HG02763 (cell line): ENCODE measurements at regions not wholly inside any gene's neighbourhood (a gene's known extent, or its start where the extent isn't known, plus 50 kb on each side); places are given as distances from the start of the nearest gene placed in this dataset.
"Not testable (repeated sequence)": the region's sequence is repeated elsewhere in the genome, so short reads cannot be mapped to it uniquely, and the experiment has no call there.

Experiments used
- ATAC-seq: cut with Tn5 transposase; IDR thresholded peaks from one replicate; pipeline ENCODE4 v1.9.1; 2021; ENCODE audit warnings: mild to moderate bottlenecking, moderate library complexity; ENCODE audit not compliant: unreplicated experiment

DNA sequence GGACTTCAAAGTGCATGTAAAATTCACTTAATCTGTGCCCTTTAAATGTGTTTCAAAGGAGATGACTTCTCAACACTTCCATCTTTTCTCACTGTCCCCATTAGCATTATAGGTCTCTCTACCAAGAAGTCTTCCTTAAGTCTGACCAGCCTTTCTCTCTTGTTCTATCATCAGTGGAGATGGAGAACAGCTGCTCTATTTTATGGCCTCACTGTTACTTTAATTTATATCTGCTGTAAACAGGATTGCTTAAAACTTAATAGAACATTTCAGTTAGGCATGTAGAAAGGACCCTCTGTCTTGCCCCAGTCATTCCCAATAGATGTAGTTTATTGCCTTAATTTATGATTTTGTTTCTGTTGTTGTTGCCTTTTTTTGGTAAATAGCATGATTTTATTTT is 86.0 kb upstream of the CDC42EP3 start:
- ATAC-seq = not testable (repeated sequence)

DNA sequence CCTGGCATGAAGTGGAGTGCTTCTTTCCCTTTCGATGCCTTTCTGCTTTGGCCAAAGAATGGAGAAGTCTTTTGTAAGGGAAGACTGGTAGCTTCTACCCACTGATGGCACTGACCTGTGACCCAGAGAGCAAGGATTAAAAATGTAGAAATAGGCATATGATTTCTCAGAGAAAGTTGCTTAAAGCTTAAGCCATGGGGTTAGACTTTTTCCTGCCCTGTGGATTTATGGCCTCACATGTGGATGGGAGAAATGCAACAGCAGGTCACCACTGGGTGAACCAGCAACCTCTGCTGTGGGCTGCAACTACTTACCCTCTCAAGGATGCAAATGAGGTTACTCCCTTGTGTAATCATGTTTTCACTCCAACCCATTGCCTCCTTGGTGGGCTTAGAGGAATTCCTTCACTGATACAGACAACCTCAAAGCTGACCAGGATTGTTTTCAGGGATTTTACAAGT is 86.7 kb upstream of the CDC42EP3 start:
- ATAC-seq = not testable (repeated sequence)

DNA sequence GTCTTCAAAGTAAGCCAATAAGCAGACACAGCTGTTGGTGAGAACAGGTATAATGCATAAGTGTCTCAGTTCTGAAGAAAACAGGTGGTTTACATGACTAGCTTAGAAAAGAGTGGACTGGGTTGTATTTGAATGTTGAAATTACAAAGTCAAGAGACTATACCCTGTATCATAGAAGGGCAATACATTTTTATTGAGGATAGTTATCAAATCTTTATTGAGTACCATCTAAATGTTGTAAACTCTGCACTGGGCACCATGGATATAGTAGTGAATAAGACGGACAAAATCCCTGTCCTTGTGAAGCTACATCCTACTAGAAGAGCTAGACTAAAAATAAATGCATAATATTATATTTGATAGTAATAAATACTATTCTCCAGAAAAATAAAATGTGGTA is 88.5 kb upstream of the CDC42EP3 start:
- not testable (repeated sequence) for ATAC-seq

DNA sequence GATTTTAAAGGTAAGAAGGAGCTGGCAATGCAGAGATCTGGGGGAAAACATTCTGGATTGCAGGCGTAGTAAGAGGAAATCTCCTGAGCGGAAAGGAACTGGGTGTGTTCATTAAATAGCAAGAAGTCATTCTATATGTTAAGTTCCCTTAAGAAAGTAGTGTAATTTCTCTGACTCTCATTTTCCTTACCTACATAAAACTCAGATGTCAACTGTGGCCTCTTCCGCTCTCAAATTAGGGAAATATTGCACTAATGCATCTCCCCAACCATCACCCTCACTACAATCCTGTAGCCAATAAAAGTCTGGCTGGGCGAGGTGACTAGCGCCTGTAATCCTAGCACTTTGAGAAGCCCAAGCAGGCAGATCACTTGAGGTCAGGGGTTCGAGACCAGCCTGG is 89.0 kb upstream of the CDC42EP3 start:
- no peak for ATAC-seq

DNA sequence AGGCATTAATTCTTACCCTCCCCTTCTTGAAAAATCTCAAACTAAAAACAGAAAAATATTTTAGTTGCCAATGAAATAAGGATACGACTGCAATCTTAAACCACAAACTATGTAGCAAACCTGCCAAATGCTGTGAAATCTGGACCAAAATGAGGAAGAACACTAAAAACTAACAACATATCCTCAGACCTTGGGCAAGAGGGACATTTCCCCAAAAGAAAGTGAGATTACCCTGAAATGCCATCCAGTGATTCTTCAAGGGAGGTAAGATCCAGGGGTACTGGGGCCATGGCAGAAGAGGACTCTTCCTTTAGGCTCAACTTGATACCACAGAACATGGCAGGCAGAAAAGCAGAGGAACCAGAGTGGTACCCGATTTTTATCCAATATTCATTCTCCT is 90.8 kb upstream of the CDC42EP3 start:
- ATAC-seq = not testable (repeated sequence)

- ATAC-seq = no peak
Measured at GRCh38 chr2:37764739-37765138, 93.3 kb upstream of the CDC42EP3 start.

GRCh38 chr2:37766106-37766505 is 94.7 kb upstream of the CDC42EP3 start:
- ATAC-seq = no peak

GRCh38 chr2:37767046-37767445 is 95.6 kb upstream of the CDC42EP3 start:
- no peak for ATAC-seq

GRCh38 chr2:37767959-37768925 is 96.8 kb upstream of the CDC42EP3 start:
- no peak for ATAC-seq

DNA sequence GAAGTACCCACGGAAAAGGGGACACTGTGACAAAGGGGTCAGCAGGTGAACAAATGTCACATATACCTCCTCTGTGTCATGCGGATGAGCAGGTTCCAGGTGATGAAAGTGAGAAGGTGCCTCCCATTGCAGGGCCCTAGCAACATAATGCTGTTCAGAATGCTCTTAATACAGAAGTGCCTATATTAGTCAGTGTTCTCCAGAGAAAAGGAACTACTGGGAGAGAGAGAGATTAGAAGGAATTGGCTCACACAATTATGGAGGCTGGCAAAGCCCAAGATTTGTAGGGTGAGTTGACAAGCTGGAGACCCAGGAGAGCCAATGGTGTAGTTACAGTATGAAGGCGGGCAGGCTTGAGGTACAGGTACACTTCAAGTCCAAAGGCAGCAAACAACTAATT is 98.1 kb upstream of the CDC42EP3 start:
- ATAC-seq = no peak

- no peak for ATAC-seq
Measured at GRCh38 chr2:37770797-37771196, 99.4 kb upstream of the CDC42EP3 start.

DNA sequence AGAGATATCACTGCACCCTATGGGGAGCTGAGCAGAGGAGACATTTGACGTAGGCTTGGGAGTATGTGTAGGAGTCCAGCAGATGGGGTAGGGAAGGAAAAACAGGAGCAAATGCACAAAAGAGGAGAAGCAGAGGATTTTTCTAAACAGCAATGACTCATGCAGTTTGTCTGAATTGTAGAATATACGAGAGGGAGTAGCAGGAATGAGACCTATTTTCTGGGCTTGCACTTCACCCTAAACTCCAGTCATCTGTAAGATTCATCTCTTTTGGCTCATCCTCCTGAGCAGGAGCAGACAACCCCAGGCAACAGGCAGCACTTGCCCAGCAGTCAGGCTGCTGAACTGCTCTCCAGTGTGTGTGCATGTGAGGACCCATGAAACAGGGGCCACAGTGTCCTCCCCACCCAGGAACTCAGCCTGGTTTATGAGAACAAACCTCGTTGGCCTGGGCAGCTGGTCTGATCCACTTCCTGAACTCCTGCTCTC is 100.2 kb upstream of the CDC42EP3 start:
- no peak for ATAC-seq

- ATAC-seq = no peak
Measured at GRCh38 chr2:37773371-37774130, 102.1 kb upstream of the CDC42EP3 start.

DNA sequence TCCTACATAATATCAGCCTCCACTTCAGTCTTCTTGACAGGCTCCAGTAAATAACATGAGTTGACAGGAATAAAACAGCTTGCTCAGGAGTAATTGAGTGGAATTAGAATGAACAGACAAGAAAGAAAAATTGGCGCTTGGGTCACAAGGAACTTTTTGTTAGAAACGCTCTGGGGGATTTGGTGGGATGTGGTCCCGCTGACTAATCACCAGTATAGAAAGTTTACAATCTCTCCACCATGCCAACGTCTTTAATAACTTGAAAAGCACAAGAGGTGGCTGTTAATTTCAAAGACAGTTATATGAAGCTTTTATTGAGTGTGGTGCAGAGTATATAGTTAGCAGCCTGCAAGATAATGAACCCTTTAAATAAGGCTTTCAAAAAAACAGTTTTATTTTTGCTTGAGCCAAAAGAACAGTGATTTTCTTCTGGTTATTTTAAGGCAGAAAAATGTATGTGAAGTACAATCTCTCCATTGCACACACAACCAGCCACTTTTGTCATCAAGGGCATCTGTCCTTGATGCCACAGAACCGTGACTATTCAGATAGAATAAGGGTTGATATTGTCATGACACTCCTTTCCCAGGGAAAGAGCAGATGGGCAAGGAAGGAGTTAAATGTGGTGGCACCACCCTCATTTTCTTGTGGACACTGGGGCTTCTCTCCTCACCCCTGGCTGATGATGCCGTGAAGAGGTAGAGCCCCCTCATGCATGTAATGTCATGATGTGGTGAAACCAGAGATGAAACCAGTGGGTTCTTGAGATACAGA is 102.9 kb upstream of the CDC42EP3 start:
- not testable (repeated sequence) for ATAC-seq

DNA sequence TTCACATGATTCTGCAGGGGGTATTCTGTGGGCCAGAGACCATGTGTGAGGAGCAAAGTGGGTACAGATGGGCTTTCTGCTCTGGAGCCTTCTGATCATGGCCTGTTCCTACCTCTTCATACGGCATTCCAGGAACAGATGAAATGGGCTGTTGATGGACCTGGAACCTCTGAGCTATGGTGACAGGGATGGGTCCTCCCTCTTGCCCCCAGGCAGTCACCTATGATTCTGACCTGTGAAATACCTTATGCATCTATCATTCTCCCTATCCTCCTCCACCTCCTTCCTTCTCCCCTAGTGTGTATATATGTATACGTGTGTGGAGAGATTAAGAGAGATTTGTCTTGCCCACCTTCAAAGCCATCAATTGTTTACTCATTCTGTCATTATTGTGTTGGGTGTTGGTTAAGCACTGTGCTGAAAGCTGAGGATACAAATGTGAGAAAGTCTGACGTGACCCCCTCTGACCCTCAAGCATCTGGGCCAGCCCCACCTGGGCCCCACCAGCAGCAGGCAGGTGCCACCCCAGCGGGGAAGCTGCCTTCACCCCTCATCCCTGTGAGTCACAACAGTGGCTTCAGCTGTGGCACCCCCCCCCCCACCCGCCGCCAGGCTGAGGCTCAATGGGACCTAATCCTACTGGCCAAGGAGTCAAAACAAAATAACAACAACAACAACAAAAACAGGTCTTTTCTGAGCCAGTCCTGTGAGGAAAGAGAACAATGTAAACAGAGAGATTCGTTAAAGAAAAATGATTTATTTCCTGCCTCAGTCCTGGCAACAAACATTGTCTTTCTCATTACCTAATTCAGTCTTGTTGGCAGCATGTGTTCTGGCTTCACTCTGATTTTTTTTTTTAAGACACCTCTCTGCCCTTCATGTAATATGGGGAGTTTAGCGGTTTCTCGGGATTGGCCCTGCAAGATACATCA is 103.8 kb upstream of the CDC42EP3 start:
- ATAC-seq = no peak

DNA sequence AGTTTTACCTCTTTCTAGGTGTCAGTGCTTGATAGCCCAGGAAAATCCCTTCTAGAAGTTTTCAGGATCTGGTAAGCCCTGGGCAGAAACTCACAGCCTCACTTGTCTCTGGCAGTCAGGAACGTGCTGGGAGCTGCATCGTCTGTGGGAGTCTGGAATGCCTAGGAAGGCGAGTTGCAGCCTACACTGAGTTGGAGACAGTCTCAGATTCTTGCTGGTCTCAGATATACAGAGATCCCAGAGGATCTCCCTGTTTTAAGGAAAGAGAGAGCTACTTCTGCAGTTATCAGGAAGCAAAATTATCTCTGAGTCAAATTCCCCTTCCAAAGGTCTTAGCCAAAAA is 104.4 kb upstream of the CDC42EP3 start:
- no peak for ATAC-seq

- no peak for ATAC-seq
Measured at GRCh38 chr2:37776487-37776886, 105.0 kb upstream of the CDC42EP3 start.

GRCh38 chr2:37779139-37779538 is 107.7 kb upstream of the CDC42EP3 start:
- ATAC-seq = no peak

DNA sequence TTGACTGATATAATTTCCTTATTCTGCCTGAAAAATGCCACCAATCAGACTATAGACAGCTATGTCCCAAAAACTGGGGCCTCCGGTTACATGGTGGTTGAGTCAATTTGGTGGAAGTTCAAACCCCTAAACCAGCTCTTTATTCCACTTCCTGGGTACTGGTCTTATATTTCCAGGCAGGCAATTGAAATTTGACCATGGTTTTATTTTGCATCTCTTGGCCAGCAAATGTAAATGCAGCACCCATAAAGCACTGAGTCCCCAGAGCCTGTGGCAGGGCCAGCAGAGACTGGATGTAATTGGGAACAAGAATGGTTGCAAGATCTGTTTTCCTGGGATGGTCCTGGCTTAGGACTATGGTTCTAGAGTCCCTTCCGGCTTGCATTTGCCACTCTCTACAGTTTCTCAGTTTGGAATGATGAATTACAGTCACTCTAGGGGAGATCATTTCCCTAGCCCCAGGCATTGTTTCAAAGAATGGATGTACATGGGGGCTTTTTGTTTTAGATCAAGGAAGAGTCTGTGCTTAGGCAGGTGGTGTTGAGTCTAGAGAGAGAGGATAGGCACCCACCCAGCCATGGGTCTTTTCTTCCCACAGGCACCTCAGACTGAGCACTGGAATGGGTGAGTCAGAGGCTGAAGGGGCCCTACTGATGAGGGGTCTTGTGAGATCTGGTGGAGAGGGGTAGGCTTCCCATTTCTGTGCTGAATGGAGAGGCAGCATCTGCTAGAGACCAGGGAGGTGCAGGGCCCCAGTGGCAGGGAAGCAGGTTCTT is 108.4 kb upstream of the CDC42EP3 start:
- no peak for ATAC-seq
